HG03060 (cell line): ENCODE measurements at regions not wholly inside any gene's neighbourhood (a gene's known extent, or its start where the extent isn't known, plus 50 kb on each side); places are given as distances from the start of the nearest gene placed in this dataset.
"Not testable (repeated sequence)": the region's sequence is repeated elsewhere in the genome, so short reads cannot be mapped to it uniquely, and the experiment has no call there.

ENCODE experiments used
- ATAC-seq: cut with Tn5 transposase; IDR thresholded peaks from one replicate; pipeline ENCODE4 v1.9.1; 2021; ENCODE audit warnings: low read depth, moderate number of reproducible peaks; ENCODE audit not compliant: unreplicated experiment

DNA sequence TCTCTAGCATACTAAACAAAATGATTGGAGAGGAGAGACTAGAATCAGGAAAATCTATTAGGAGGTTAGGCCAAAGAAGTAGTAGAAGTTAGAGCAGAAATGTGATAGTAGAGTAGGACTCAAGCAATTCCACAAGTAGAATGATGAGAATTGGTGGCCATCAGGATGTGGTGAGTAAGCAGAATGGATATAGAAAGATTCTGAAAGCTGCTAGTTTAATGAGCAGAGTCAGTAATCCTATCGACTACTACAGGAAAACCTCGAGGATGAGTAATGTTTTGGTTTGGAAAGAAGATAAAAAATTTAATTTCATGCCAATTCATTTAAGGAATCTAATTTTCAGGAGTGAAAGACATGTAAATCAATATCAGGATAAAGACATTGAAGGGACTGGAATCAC lies 648.3 kb upstream of the PHF14 start:
- ATAC-seq = no peak

DNA sequence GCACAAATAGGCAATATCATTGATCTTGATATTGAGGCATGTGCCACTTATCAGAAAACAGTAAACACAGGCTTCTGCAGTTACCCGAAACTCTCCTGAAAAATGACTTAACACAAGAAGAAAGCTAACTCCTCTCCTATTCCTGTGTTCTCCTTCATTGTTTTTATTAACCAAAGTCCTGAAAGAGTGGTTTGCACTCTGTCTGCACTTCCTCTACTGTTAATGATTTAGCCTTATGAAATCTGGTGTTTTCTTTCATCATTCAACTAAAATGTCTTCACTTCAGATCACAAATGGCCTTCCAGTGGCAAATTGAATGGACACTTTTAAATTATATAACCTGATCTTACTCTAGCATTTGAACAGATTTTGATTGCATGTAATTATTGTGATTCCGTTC lies 630.6 kb upstream of the PHF14 start:
- no peak for ATAC-seq

DNA sequence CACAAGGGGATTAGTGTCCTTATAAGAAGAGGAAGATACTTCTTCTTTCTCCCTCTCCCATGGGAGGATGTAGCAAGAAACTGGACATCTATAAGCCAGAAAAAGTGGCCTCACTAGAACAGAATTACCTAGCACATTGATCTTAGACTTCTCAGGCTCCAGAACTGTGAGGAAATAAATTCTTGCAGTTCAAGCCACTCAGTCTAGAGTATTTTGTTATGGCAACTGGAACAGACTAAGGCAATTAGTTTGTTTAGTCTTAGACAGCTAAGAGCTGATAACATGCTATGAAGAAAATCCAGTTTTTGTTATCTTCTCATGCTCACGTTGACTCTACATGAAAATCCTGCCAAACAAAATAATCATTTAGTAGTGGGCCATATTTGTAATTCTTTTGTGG lies 627.6 kb upstream of the PHF14 start:
- ATAC-seq = no peak

DNA sequence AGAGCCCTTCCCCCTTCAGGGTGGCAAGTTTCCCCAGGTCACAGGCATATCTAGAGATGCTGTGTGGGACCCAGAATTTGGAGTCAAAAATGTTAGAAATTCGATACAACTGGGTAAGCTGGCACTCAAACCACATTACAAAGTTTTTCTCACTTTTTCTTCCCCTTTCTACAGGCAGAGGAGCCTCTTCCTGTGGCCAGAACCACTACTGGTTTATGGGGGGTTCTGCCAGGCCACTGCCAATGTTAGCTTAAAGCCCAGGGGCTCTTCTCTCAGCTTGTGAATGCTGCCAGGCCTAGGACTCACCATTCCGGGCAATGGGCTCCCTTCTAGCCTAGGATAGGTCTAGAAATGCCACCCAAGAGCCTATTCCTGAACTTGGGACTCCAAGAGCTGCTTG lies 617.9 kb upstream of the PHF14 start:
- no peak for ATAC-seq

DNA sequence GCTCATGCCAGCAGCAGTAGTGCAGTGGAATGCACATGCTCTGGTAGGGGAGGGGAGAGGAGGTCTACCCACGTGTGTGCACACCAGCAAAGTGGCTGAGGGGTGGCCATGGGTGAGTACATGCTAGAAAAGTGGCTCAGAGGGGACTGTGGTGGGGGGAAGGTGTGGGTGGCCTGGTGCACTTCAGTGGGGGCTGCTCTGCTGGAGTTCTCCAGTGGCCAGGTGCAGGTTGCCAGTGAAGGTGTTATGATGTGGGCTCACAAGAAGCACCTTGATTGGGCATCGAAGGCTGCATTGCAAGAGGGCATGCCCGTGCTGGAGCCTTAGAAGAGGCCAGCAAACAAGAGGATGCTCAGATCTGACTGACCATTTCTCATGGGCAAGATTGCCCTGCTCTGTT lies 613.6 kb upstream of the PHF14 start:
- ATAC-seq = no peak

DNA sequence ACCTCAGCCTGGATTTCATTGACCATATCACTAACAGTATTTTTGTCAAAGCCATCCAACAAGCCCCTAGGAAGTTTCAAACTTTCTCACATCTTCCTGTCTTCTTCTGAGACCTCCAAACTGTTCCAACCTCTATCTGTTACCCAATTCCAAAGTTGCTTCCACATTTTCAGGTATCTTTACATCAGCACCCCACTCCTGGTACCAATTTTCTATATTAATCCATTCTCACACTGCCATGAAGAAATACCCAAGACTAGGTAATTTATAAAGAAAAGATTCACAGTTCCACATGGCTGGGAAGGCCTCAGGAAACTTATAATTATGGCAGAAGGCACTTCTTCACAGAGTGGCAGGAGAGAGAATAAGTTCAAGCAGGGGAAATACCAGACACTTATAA lies 571.9 kb upstream of the PHF14 start:
- no peak for ATAC-seq

DNA sequence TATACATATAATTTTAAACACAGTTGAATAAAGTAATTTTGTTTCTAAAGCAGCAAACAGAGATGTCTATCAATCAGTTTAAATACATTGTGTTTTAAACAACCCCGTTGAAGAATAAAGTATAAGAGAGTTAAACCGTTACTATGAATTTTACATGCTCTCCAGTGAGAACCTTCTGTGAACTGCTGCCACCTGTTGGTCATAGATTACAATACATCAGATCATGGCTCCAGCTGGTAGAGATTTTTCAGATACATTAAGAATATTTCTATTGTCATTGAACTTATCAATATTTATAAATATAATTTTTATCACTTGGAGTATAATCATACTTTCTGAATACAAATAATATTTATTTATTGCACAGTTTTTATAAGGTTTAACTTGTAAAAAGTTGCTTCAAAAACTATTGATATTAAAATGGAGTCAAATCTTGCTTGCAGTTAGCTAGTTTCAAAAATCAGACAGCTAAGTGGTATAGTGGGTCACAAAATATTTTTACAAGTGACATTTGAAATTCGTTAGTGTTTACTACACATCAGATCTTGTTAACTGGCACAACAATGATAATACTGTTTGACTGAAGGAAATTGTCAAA lies 561.2 kb upstream of the PHF14 start:
- peak; percentile 83 for ATAC-seq

DNA sequence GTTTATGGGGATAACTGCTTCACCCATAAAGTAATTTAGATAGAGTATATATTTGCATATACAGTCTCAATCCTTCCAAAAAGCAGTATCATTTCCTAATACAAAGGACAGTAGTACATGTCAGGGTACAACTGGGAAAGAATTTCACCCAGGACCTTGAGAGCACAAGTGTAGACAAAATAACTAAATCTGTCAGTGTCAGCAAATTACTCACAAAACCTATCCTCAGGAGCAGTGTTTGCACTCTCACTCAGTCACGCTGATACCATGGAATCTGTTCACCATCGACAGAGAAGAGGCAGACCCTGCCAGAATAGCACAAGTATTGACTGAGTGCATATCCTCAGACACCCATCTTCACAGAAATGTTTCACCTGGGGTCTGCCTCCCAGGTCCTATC lies 554.7 kb upstream of the PHF14 start:
- no peak for ATAC-seq

DNA sequence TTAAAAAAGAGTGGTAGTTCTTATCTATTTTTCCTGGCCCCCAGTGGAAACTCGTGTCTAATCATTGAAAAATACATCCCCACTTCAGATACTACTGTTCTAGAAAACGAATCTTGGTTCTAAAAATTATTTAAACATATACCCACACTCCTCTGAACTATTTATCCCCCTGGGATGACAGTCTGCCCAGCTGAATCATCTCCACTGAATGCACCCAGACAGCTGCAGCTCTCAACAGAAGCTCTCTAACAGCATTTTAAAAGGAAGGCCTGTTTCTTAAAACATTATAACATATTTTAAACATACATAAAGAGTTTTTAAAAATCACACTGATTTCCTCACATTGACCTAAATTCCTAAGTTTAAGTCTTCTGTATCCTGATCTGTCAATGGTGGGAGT lies 544.6 kb upstream of the PHF14 start:
- ATAC-seq = no peak

DNA sequence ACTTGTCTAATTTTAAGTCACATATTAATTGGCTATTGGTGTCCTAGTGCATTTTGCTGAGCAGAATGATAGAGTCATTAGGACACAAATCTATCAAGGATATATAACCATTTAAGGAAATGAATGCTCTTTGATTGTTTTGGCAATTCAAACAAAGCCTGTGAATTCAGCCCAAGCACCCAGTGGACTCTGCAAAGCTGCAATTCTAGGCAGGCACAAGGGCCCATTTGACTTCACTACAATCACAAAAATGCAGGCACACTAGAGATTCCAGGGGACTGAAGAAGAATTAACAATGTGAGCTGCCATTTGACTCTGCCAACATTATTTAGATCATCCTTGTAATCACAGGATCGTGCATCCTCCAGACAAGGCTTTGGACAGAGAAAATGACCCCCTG lies 544.2 kb upstream of the PHF14 start:
- ATAC-seq = no peak

DNA sequence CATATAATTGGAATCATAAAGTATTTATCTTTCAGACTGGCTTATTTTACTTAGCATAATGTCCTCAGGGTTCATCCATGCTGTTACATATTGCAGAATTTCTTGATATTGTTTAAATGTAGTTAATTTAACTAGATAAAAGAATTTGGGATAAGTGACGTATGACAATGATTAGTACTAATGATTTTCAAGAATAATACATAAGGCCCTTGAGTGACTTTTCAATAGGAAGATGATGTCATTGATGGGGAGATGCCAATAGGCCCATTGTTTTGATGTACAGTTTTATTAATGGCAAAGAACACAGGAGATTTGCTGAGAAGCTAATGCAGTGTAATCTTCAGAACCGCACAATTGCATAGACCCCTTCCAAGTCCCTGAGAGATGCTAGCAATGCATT lies 537.4 kb upstream of the PHF14 start:
- no peak for ATAC-seq

DNA sequence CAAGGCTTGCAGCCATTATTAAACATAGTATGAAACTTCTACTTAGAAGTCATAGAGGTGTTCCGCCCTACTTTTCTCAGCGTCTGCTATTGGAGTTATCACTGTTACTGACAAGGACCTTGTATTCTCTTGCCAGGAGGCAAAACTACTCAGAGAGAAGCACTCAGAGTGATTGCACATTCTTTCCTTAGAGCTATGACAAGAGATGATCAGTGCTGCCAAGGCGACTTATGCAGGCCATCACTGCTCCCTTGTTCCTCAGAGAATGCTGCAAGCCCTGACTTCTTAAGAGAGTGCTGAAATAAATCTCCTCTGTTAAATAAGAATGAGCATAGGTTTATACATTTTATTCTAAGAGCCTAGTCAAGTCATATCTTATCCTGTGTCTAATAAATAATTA lies 534.6 kb upstream of the PHF14 start:
- ATAC-seq = no peak

DNA sequence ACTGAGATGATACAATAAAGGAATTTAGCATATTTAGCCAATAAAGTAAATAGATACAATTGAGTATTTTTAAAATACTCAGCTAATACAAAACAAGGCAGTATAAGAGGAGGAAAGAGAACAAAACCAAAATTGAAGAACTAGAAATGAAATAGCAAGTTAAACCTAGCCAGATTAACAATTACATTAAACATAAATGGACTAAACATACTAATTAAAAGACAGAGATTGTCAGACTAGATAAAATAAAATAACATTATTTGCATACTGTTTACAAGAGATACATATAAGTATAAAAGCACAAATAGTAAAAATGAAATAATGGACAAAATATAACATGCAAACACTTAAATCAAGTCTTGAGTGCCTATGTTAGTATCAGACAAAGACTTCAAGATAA lies 517.7 kb upstream of the PHF14 start:
- ATAC-seq = no peak

DNA sequence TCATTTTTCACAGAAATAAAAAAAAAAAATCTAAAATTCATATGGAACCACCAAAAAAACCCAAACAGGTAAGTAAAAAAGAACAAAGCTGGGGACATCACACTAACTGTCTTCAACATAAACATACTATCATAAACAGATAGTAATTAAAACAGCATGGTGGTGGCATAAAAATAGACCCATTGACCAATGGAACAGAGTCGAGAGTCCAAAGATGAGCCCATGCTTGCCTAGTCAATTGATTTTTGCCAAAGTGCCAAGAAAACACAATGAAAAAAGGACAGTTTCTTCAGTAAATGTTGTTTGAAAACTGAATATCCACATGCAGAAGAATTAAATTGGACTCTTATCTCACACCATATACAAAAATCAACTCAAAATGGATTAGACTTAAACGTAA lies 513.2 kb upstream of the PHF14 start:
- ATAC-seq = no peak

DNA sequence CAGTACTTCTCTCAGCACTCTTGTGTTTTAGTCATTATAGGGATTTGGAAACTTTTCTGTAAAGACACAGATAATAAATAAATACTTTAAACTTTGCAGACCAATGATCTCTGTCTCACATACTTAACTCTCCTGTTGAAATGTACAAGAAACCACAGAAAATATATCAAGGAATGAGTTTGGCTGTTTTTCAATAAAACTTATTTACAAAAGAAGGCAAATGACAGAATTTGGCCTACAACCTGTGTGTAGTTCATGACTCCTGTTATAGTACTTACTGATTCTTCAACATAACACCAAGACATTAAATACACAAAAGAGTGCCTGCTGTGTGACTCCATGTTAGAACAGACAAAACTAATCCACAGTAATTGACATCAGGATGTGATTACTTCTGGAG lies 510.0 kb upstream of the PHF14 start:
- ATAC-seq = no peak

DNA sequence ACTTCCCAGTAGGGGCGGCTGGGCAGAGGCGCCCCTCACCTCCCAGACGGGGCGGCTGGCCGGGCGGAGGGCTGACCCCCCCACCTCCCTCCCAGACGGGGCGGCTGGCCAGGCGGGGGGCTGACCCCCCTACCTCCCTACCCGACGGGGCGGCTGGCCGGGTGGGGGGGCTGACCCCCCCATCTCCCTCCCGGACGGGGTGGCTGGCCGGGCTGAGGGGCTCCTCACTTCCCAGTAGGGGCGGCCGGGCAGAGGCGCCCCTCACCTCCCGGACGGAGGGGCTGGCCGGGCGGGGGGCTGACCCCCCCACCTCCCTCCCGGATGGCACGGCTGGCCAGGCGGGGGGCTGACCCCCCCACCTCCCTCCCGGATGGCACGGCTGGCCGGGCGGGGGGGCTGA lies 508.1 kb upstream of the PHF14 start:
- not testable (repeated sequence) for ATAC-seq

DNA sequence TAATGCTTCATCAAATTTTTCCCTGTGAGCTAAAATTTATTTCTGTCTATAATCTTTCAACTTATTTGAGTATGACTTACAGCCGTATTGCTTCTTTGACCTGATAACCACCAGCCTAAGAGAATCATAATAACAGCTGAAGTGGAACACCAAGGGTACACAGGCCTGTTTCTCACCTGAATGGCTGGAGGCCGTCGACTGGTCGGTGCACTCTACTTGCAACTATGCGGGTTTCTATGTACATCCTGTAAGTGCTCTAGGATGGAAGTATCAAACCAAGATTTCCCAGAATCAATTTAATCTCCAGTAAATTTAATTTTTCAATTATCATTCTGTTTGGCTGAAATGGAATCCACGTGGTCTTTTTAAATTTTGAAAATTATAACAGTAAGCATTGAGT lies 504.8 kb upstream of the PHF14 start:
- ATAC-seq = no peak

DNA sequence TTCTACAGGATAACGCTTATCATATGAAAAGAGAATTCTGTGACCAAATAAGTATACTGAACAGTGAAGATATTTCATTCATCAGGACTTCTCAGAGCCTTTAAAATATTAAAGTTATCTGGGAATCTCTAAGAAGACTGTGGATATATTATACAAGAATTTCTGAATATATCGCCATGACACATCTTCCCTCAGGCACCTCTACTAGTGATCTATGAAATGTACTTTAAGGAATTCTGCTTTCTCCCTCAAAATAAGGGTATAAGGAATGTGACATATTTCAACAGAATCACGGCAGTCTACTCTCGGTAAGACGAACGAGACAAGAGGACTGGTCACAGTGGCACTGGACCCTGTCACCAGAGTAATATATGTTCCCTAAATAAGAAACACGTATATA lies 504.2 kb upstream of the PHF14 start:
- ATAC-seq = no peak

DNA sequence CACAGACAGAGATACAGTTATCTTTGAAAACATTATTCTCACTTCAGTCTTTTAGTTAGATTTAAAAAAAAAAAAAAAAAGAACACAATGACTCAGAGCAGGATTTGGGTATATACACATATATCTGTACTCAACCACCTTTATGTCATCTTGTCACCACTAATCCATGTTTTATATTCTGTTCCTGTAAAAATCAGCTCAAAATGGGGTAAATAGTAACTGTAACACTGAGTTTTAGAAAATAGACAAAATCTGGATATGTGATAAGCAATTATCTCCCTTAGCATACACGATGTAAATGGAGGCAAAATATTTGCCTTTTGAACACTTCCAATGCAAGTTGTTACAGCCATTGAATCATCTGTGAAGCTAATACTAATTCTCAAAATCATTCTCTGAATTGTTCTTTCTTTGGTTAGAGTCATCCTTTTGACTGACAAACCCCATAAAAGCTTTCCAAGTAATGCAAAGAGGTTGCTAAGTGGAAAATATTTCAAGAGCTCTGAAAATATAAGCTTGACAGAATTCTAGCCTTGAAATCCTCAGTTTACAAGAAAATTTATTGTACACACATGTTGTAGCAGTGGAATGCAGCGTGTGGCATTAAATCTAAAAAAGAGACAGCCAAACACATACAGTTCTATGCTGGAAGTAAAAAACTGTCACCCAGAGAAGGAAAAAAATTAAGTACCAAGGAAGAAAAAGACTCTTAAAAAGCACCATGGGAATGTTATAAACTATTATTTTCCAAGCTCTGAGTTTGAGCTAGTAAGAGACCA lies 502.2 kb upstream of the PHF14 start:
- no peak for ATAC-seq

DNA sequence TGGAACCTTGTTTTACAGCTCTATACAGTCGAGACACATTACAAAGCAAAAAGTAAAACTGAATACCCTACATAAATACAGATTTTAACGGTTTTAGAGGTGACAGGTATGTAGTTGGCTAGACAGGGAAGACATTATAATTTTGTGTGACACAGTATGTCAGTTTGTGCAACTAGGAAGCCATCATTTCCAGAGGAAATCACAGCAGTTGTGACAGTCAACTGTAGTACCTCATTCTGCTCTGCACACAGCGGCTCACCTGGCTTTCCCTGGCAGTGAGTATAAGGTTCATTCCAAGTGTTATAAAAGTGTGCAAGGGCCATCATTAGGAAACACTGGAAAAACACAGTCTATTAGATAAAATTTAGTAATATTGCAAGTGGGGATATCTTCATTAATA lies 501.6 kb upstream of the PHF14 start:
- ATAC-seq = no peak

DNA sequence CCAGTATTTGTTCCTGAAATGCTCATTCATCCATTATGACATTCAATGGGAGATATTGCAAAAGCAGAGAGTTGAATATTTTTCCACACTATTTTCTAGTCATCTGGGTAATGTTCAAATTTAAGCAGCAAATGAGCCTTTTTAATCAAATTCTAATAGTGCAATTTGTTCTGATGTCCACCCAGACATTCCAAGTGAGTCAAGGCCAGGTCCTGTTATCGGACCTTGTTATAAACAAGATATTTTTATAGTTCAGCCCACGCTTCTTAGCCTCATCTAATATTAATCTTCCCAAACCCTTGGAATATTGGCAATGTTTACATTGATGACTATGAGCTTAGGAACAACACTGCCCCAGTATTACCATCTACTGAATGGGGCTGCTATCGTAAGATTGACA lies 500.1 kb upstream of the PHF14 start:
- ATAC-seq = no peak

DNA sequence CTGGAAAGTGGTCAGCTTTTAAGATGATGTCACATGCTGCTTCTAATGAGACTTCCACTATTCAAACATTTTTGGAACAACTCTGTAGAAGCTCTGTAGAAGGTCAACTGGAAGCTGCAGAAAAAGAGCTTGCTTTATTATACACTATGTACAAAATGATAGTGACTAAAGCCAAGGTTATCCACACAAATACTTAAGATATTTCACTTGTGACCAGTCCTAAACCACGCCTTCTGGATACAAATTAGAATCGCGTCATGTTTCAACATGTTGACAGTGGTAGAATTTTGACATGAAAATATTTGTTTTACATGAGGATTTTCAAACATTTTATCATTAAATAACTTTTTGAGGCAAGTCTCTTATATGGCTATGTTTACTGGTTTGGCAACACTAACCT lies 499.6 kb upstream of the PHF14 start:
- ATAC-seq = no peak
